Karpas-422 (cell line): ENCODE measurements at regions not wholly inside any gene's neighbourhood (a gene's known extent, or its start where the extent isn't known, plus 50 kb on each side); places are given as distances from the start of the nearest gene placed in this dataset.

Source experiments
- DNase-seq: peaks from one replicate; pipeline ENCODE4 v3.0.0-alpha.2; 2015
- H2AFZ ChIP-seq: fragments of 200-600 bp; sonication (generic); 2 replicates; pipeline ENCODE4 v1.6.1; 2014; ENCODE audit warnings: antibody characterized with exemption, low read length, mixed read lengths
- H3K27ac ChIP-seq: fragments of 200-600 bp; sonication (generic); 2 replicates; pipeline ENCODE4 v1.5.1; 2014; ENCODE audit warnings: mild to moderate bottlenecking, low read length, moderate library complexity
- H3K27me3 ChIP-seq: fragments of 200-600 bp; sonication (generic); 2 replicates; pipeline ENCODE4 v1.6.1; 2014; ENCODE audit warnings: low read length, mixed read lengths
- H3K36me3 ChIP-seq: fragments of 200-600 bp; sonication (generic); 2 replicates; pipeline ENCODE4 v1.6.1; 2014; ENCODE audit warnings: low read length, mixed read lengths; ENCODE audit not compliant: insufficient read depth
- H3K4me1 ChIP-seq: fragments of 200-600 bp; sonication (generic); 2 replicates; pipeline ENCODE4 v1.6.1; 2014; ENCODE audit warnings: mild to moderate bottlenecking, low read length, mixed read lengths
- H3K4me2 ChIP-seq: fragments of 200-600 bp; sonication (generic); 2 replicates; pipeline ENCODE4 v1.6.1; 2014; ENCODE audit warnings: low read length, low read depth, mild to moderate bottlenecking; ENCODE audit not compliant: poor library complexity, severe bottlenecking
- H3K4me3 ChIP-seq: fragments of 200-600 bp; sonication (generic); 2 replicates; pipeline ENCODE4 v1.5.1; 2014; ENCODE audit warnings: mild to moderate bottlenecking, antibody characterized with exemption, low read length, mixed read lengths
- H3K79me2 ChIP-seq: fragments of 200-600 bp; sonication (generic); 2 replicates; pipeline ENCODE4 v1.6.1; 2014; ENCODE audit warnings: mild to moderate bottlenecking, low read length, mixed read lengths
- H3K9ac ChIP-seq: fragments of 200-600 bp; sonication (generic); 2 replicates; pipeline ENCODE4 v1.6.0; 2014; ENCODE audit warnings: low read length
- H3K9me2 ChIP-seq: fragments of 200-600 bp; sonication (generic), shearing (Covaris generic); replicated peaks from 2 replicates; pipeline ENCODE4 v1.6.0; 2014; ENCODE audit warnings: mild to moderate bottlenecking, low read length, moderate library complexity; ENCODE audit not compliant: insufficient read depth
- H3K9me3 ChIP-seq: fragments of 300-700, 200-600 bp; sonication (generic); 2 replicates; pipeline ENCODE4 v1.6.1; 2014; ENCODE audit warnings: low read length, mixed read lengths
- H4K20me1 ChIP-seq: fragments of 200-600 bp; sonication (generic); 2 replicates; pipeline ENCODE4 v1.6.1; 2014; ENCODE audit warnings: mild to moderate bottlenecking, antibody characterized with exemption, low read length, low read depth; ENCODE audit not compliant: insufficient read depth

GRCh38 chr6:148602136-148602535 is 144.7 kb upstream of the UST start:
- H3K9me3 ChIP-seq, result no peaks in the 10 kb centered on the region
- H3K36me3 ChIP-seq, result no peaks in the 10 kb centered on the region
- 0 out of 2 replicates have a peak, but pooled peaks cover 2% of the 10 kb centered on the region for H3K27me3 ChIP-seq
- no peak overlapping the region for H3K4me2 ChIP-seq
- H3K4me1 ChIP-seq, result no peaks in the 10 kb centered on the region
- no peak overlapping the region for H3K4me3 ChIP-seq
- no peak overlapping the region for H2AFZ ChIP-seq
- H3K9me2 ChIP-seq, result no peaks in the 10 kb centered on the region
- no peaks in the 10 kb centered on the region for H3K79me2 ChIP-seq
- no peaks in the 10 kb centered on the region for H4K20me1 ChIP-seq
- no peak overlapping the region for H3K9ac ChIP-seq
- DNase-seq, result no peak
- H3K27ac ChIP-seq, result no peak overlapping the region

- Histone ChIP-seq H3K9me3 (no peaks in the 10 kb centered on the region), H3K79me2 (no peaks in the 10 kb centered on the region), H3K27me3 (0 out of 2 replicates have a peak, but pooled peaks cover 2% of the 10 kb centered on the region), H3K4me2 (no peak overlapping the region), H3K4me1 (no peaks in the 10 kb centered on the region), H3K9ac (no peak overlapping the region), H3K36me3 (no peaks in the 10 kb centered on the region), H3K27ac (no peak overlapping the region), H4K20me1 (no peaks in the 10 kb centered on the region), H3K4me3 (no peak overlapping the region), H3K9me2 (no peaks in the 10 kb centered on the region), H2AFZ (no peak overlapping the region)
- DNase-seq, result peak; percentile 50
These were observed 138.5 kb upstream of the UST start for GRCh38 chr6:148608199-148608951.

GRCh38 chr6:148611213-148611612 is 135.6 kb upstream of the UST start:
- Histone ChIP-seq H3K27ac (no peak overlapping the region), H3K9me3 (no peaks in the 10 kb centered on the region), H4K20me1 (no peaks in the 10 kb centered on the region), H3K27me3 (no peaks in the 10 kb centered on the region), H2AFZ (no peak overlapping the region), H3K79me2 (no peaks in the 10 kb centered on the region), H3K4me1 (no peaks in the 10 kb centered on the region), H3K36me3 (no peaks in the 10 kb centered on the region), H3K4me2 (no peak overlapping the region), H3K9me2 (no peaks in the 10 kb centered on the region), H3K4me3 (no peak overlapping the region), H3K9ac (no peak overlapping the region)
- no peak for DNase-seq

GRCh38 chr6:148612043-148612442 is 134.8 kb upstream of the UST start:
- H3K36me3 ChIP-seq, result no peaks in the 10 kb centered on the region
- no peaks in the 10 kb centered on the region for H3K9me2 ChIP-seq
- no peaks in the 10 kb centered on the region for H3K27me3 ChIP-seq
- H3K79me2 ChIP-seq, result no peaks in the 10 kb centered on the region
- DNase-seq, result no peak
- H2AFZ ChIP-seq, result no peak overlapping the region
- H3K9ac ChIP-seq, result no peak overlapping the region
- no peak overlapping the region for H3K4me2 ChIP-seq
- H3K9me3 ChIP-seq, result no peaks in the 10 kb centered on the region
- H3K4me1 ChIP-seq, result no peaks in the 10 kb centered on the region
- H3K4me3 ChIP-seq, result no peak overlapping the region
- H4K20me1 ChIP-seq, result no peaks in the 10 kb centered on the region
- H3K27ac ChIP-seq, result no peak overlapping the region

GRCh38 chr6:148614602-148615001 is 132.2 kb upstream of the UST start:
- DNase-seq, result no peak
- Histone ChIP-seq H3K9me2 (no peaks in the 10 kb centered on the region), H3K27ac (no peak overlapping the region), H3K79me2 (no peaks in the 10 kb centered on the region), H3K27me3 (no peaks in the 10 kb centered on the region), H3K4me2 (no peak overlapping the region), H2AFZ (no peak overlapping the region), H3K9ac (no peak overlapping the region), H3K36me3 (no peaks in the 10 kb centered on the region), H3K4me1 (no peaks in the 10 kb centered on the region), H3K9me3 (no peaks in the 10 kb centered on the region), H3K4me3 (no peak overlapping the region), H4K20me1 (no peaks in the 10 kb centered on the region)

GRCh38 chr6:148616841-148617240 is 130.0 kb upstream of the UST start:
- no peaks in the 10 kb centered on the region for H3K9me2 ChIP-seq
- H3K4me2 ChIP-seq, result no peak overlapping the region
- no peak overlapping the region for H3K4me3 ChIP-seq
- no peak overlapping the region for H2AFZ ChIP-seq
- no peaks in the 10 kb centered on the region for H3K79me2 ChIP-seq
- no peaks in the 10 kb centered on the region for H3K36me3 ChIP-seq
- no peak overlapping the region for H3K27ac ChIP-seq
- H3K9me3 ChIP-seq, result no peaks in the 10 kb centered on the region
- no peaks in the 10 kb centered on the region for H3K4me1 ChIP-seq
- no peaks in the 10 kb centered on the region for H4K20me1 ChIP-seq
- DNase-seq, result no peak
- 0 out of 2 replicates have a peak, but pooled peaks cover 2% of the 10 kb centered on the region for H3K27me3 ChIP-seq
- no peak overlapping the region for H3K9ac ChIP-seq

GRCh38 chr6:148617530-148617929 is 129.3 kb upstream of the UST start:
- Histone ChIP-seq H3K9ac (no peak overlapping the region), H3K4me3 (no peak overlapping the region), H3K27ac (no peak overlapping the region), H3K4me2 (no peak overlapping the region), H3K9me3 (no peaks in the 10 kb centered on the region), H3K27me3 (0 out of 2 replicates have a peak, but pooled peaks cover 2% of the 10 kb centered on the region), H3K9me2 (no peaks in the 10 kb centered on the region), H3K79me2 (no peaks in the 10 kb centered on the region), H3K36me3 (no peaks in the 10 kb centered on the region), H3K4me1 (no peaks in the 10 kb centered on the region), H2AFZ (no peak overlapping the region), H4K20me1 (no peaks in the 10 kb centered on the region)
- DNase-seq, result no peak

- Histone ChIP-seq H4K20me1 (no peaks in the 10 kb centered on the region), H3K79me2 (no peaks in the 10 kb centered on the region), H3K9me3 (no peaks in the 10 kb centered on the region), H3K27ac (no peak overlapping the region), H3K36me3 (no peaks in the 10 kb centered on the region), H3K4me2 (no peak overlapping the region), H3K9ac (no peak overlapping the region), H3K4me1 (no peaks in the 10 kb centered on the region), H3K9me2 (no peaks in the 10 kb centered on the region), H3K4me3 (no peak overlapping the region), H2AFZ (no peak overlapping the region), H3K27me3 (0 out of 2 replicates have a peak, but pooled peaks cover 2% of the 10 kb centered on the region)
- no peak for DNase-seq
These were observed 126.9 kb upstream of the UST start for GRCh38 chr6:148619891-148620290.
